ENCODE measurements at regions not wholly inside any gene's neighbourhood (a gene's known extent, or its start where the extent isn't known, plus 50 kb on each side); places are given as distances from the start of the nearest gene placed in this dataset.

GRCh38 chr22:27393371-27393770 is 408.2 kb downstream of the MN1 start:
- no peak for DNase-seq (ENCODE audit: low read depth)

- no peak for DNase-seq (ENCODE audit: low read depth)
These were observed 406.7 kb downstream of the MN1 start for GRCh38 chr22:27394806-27395404.

- no peak for DNase-seq (ENCODE audit: low read depth)
These were observed 404.3 kb downstream of the MN1 start for GRCh38 chr22:27397036-27397953.

- DNase-seq (ENCODE audit: low read depth): no peak
These were observed 403.6 kb downstream of the MN1 start for GRCh38 chr22:27397954-27398342.

- DNase-seq (ENCODE audit: low read depth): no peak
These were observed 402.4 kb downstream of the MN1 start for GRCh38 chr22:27399161-27399560.

GRCh38 chr22:27400811-27401210 is 400.7 kb downstream of the MN1 start:
- DNase-seq (ENCODE audit: low read depth): no peak

- no peak for DNase-seq (ENCODE audit: low read depth)
These were observed 400.2 kb downstream of the MN1 start for GRCh38 chr22:27401321-27401720.

- DNase-seq (ENCODE audit: low read depth): no peak
These were observed 397.1 kb downstream of the MN1 start for GRCh38 chr22:27404441-27404840.

GRCh38 chr22:27405672-27406388 is 395.7 kb downstream of the MN1 start:
- no peak for DNase-seq (ENCODE audit: low read depth)

GRCh38 chr22:27406389-27406861 is 395.1 kb downstream of the MN1 start:
- DNase-seq (ENCODE audit: low read depth): no peak

- no peak for DNase-seq (ENCODE audit: low read depth)
These were observed 394.1 kb downstream of the MN1 start for GRCh38 chr22:27407369-27407985.

- DNase-seq (ENCODE audit: low read depth): no peak
These were observed 393.5 kb downstream of the MN1 start for GRCh38 chr22:27408068-27408467.

- no peak for DNase-seq (ENCODE audit: low read depth)
These were observed 392.3 kb downstream of the MN1 start for GRCh38 chr22:27409299-27409698.

GRCh38 chr22:27412866-27413445 is 388.6 kb downstream of the MN1 start:
- DNase-seq (ENCODE audit: low read depth): no peak

- no peak for DNase-seq (ENCODE audit: low read depth)
These were observed 387.9 kb downstream of the MN1 start for GRCh38 chr22:27413702-27414101.

- DNase-seq (ENCODE audit: low read depth): no peak
These were observed 384.8 kb downstream of the MN1 start for GRCh38 chr22:27416511-27417420.

- DNase-seq (ENCODE audit: low read depth): no peak
These were observed 384.1 kb downstream of the MN1 start for GRCh38 chr22:27417421-27417814.

GRCh38 chr22:27418261-27418660 is 383.3 kb downstream of the MN1 start:
- DNase-seq (ENCODE audit: low read depth): no peak

- DNase-seq (ENCODE audit: low read depth): no peak
These were observed 382.1 kb downstream of the MN1 start for GRCh38 chr22:27419473-27419872.

- no peak for DNase-seq (ENCODE audit: low read depth)
These were observed 381.2 kb downstream of the MN1 start for GRCh38 chr22:27420195-27420816.

Measured in activated gamma-delta T cell treated with anti-CD3 and anti-CD28 coated beads, Interleukin-2, amount 50 U/mL, for 16 hours (primary cell).